Neural cell (in vitro differentiated cells): ENCODE measurements at regions not wholly inside any gene's neighbourhood (a gene's known extent, or its start where the extent isn't known, plus 50 kb on each side); places are given as distances from the start of the nearest gene placed in this dataset.

Experiments
- H2AFZ ChIP-seq: fragments of 200-600, 300-800 bp; sonication (generic), shearing (Covaris generic); 2 replicates; pipeline ENCODE4 v1.6.0; 2014; ENCODE audit warnings: low read depth, mild to moderate bottlenecking, antibody characterized with exemption, low read length, moderate library complexity
- H3F3A ChIP-seq: fragments of 200-600 bp; shearing (Covaris generic); 2 replicates; pipeline ENCODE4 v1.6.1; 2016; ENCODE audit warnings: mild to moderate bottlenecking, moderate library complexity, mixed read lengths, antibody characterized with exemption, low read length; ENCODE audit not compliant: insufficient read depth, poor library complexity, severe bottlenecking
- H3K27ac ChIP-seq: fragments of 200-600, 300-800 bp; sonication (generic), shearing (Covaris generic); 2 replicates; pipeline ENCODE4 v1.5.1; 2014; ENCODE audit warnings: mild to moderate bottlenecking, low read length, moderate library complexity
- H3K27me3 ChIP-seq: fragments of 300-800, 200-600 bp; sonication (generic), shearing (Covaris generic); 2 replicates; pipeline ENCODE4 v1.6.0; 2014; ENCODE audit warnings: mild to moderate bottlenecking, low read depth, low read length, moderate library complexity; ENCODE audit not compliant: insufficient read depth
- H3K36me3 ChIP-seq: fragments of 300-800, 200-600 bp; sonication (generic), shearing (Covaris generic); 2 replicates; pipeline ENCODE4 v1.5.1; 2014; ENCODE audit warnings: mild to moderate bottlenecking, antibody characterized with exemption, low read length, moderate library complexity; ENCODE audit not compliant: insufficient read depth
- H3K4me2 ChIP-seq: fragments of 300-800, 200-600 bp; sonication (generic), shearing (Covaris generic); 2 replicates; pipeline ENCODE4 v1.6.0; 2014; ENCODE audit warnings: mild to moderate bottlenecking, low read length
- H3K4me3 ChIP-seq: fragments of 300-800, 200-600 bp; sonication (generic), shearing (Covaris generic); 2 replicates; pipeline ENCODE4 v1.5.1; 2014; ENCODE audit warnings: mild to moderate bottlenecking, low read length, moderate library complexity
- H3K79me2 ChIP-seq: fragments of 200-600 bp; shearing (Covaris generic); replicated peaks from 2 replicates; pipeline ENCODE4 v1.6.0; 2014; ENCODE audit warnings: mild to moderate bottlenecking, low read length, moderate library complexity; ENCODE audit not compliant: insufficient read depth
- H3K9ac ChIP-seq: fragments of 300-800, 200-600 bp; sonication (generic), shearing (Covaris generic); 2 replicates; pipeline ENCODE4 v1.6.1; 2016; ENCODE audit warnings: mild to moderate bottlenecking, low read length, mixed read lengths
- H3K9me2 ChIP-seq: fragments of 200-600 bp; shearing (Covaris generic); 2 replicates; pipeline ENCODE4 v1.6.1; 2016; ENCODE audit warnings: mild to moderate bottlenecking, low read length, mixed read lengths; ENCODE audit not compliant: insufficient read depth
- H3K9me3 ChIP-seq: fragments of 200-600, 300-800 bp; sonication (generic), shearing (Covaris generic); 2 replicates; pipeline ENCODE4 v1.6.1; 2016; ENCODE audit warnings: mild to moderate bottlenecking, mixed run types, low read length, moderate library complexity, mixed read lengths
- H4K20me1 ChIP-seq: fragments of 200-600 bp; shearing (Covaris generic); 2 replicates; pipeline ENCODE4 v1.6.1; 2016; ENCODE audit warnings: mild to moderate bottlenecking, mixed run types; ENCODE audit not compliant: insufficient read depth
- CTCF ChIP-seq: fragments of 450-650 bp; IDR thresholded peaks from 2 replicates; pipeline ENCODE4 v1.5.1; 2014; ENCODE audit warnings: antibody characterized with exemption, mild to moderate bottlenecking, moderate library complexity; ENCODE audit not compliant: poor library complexity, severe bottlenecking
- EP300 ChIP-seq: fragments of 450-650 bp; conservative IDR thresholded peaks from 2 replicates; pipeline ENCODE4 v1.6.1; 2014; ENCODE audit warnings: antibody characterized with exemption, mild to moderate bottlenecking, moderate library complexity; ENCODE audit not compliant: poor library complexity, severe bottlenecking
- EZH2 ChIP-seq: fragments of 200-600, 300-800 bp; shearing (Covaris generic), sonication (generic); IDR thresholded peaks from 2 replicates; pipeline ENCODE4 v1.6.1; 2014; ENCODE audit warnings: antibody characterized with exemption, low read length, borderline replicate concordance, mild to moderate bottlenecking; ENCODE audit not compliant: insufficient read depth, poor library complexity, severe bottlenecking
- MXI1 ChIP-seq: fragments of 450-650 bp; conservative IDR thresholded peaks from 2 replicates; pipeline ENCODE4 v1.6.1; 2014; ENCODE audit warnings: antibody characterized with exemption, mild to moderate bottlenecking; ENCODE audit not compliant: poor library complexity, severe bottlenecking
- POLR2AphosphoS5 ChIP-seq: IDR thresholded peaks from 2 replicates; pipeline ENCODE4 v1.6.1; 2012
- RAD21 ChIP-seq: fragments of 450-650 bp; conservative IDR thresholded peaks from 2 replicates; pipeline ENCODE4 v1.6.1; 2014; ENCODE audit warnings: antibody characterized with exemption, mild to moderate bottlenecking, moderate library complexity
- REST ChIP-seq: IDR thresholded peaks from 2 replicates; pipeline ENCODE4 v1.6.1; 2012; ENCODE audit warnings: borderline replicate concordance
- SMC3 ChIP-seq: fragments of 450-650 bp; conservative IDR thresholded peaks from 2 replicates; pipeline ENCODE4 v1.6.1; 2014; ENCODE audit warnings: antibody characterized with exemption, mild to moderate bottlenecking, moderate library complexity; ENCODE audit not compliant: poor library complexity
- TAF1 ChIP-seq: IDR thresholded peaks from 2 replicates; pipeline ENCODE4 v1.6.1; 2012; ENCODE audit warnings: low read depth

- H3K36me3 ChIP-seq: no peaks in the 10 kb centered on the region
- H3K9me3 ChIP-seq: no peaks in the 10 kb centered on the region
- TF ChIP-seq TAF1 (no peak), POLR2AphosphoS5 (no peak), EP300 (no peak), EZH2 (no peak), SMC3 (no peak), MXI1 (no peak), RAD21 (no peak), CTCF (no peak), REST (no peak)
- H3K9ac ChIP-seq: no peak overlapping the region
- H4K20me1 ChIP-seq: no peaks in the 10 kb centered on the region
- no peak overlapping the region for H3K4me3 ChIP-seq
- no peaks in the 10 kb centered on the region for H3K27me3 ChIP-seq
- H3K9me2 ChIP-seq: no peaks in the 10 kb centered on the region
- H3F3A ChIP-seq: no peaks in the 10 kb centered on the region
- H3K79me2 ChIP-seq: no peaks in the 10 kb centered on the region
- H3K4me2 ChIP-seq: no peak overlapping the region
- H2AFZ ChIP-seq: no peak overlapping the region
- H3K27ac ChIP-seq: no peak overlapping the region
Measured at GRCh38 chr16:55076053-55076452, 145.4 kb downstream of the IRX5 start.

- H3F3A ChIP-seq: no peaks in the 10 kb centered on the region
- no peaks in the 10 kb centered on the region for H4K20me1 ChIP-seq
- H3K4me3 ChIP-seq: no peak overlapping the region
- no peaks in the 10 kb centered on the region for H3K79me2 ChIP-seq
- TF ChIP-seq CTCF (no peak), RAD21 (no peak), TAF1 (no peak), EP300 (no peak), SMC3 (no peak), REST (no peak), EZH2 (no peak), MXI1 (no peak), POLR2AphosphoS5 (no peak)
- H3K9me2 ChIP-seq: no peaks in the 10 kb centered on the region
- no peak overlapping the region for H2AFZ ChIP-seq
- no peak overlapping the region for H3K4me2 ChIP-seq
- H3K27me3 ChIP-seq: no peaks in the 10 kb centered on the region
- no peak overlapping the region for H3K9ac ChIP-seq
- no peaks in the 10 kb centered on the region for H3K36me3 ChIP-seq
- no peak overlapping the region for H3K27ac ChIP-seq
- no peaks in the 10 kb centered on the region for H3K9me3 ChIP-seq
Measured at GRCh38 chr16:55077266-55077665, 146.6 kb downstream of the IRX5 start.
